ENCODE measurements at regions not wholly inside any gene's neighbourhood (a gene's known extent, or its start where the extent isn't known, plus 50 kb on each side); places are given as distances from the start of the nearest gene placed in this dataset.

GRCh38 chr21:31599563-31599962 is 59.9 kb upstream of the SOD1 start:
- DNase-seq = no peak
- no peaks in the 10 kb centered on the region for H3K36me3 ChIP-seq (ENCODE audit: low read depth, missing control alignments)
- WGBS, 2 donors = 86 to 97% methylated on average over 5 of the region's 5 CpGs
- H3K27me3 ChIP-seq = no peaks in the 10 kb centered on the region
- no peak overlapping the region for H3K27ac ChIP-seq
- no peak overlapping the region for H3K4me3 ChIP-seq
- no peaks in the 10 kb centered on the region for H3K4me1 ChIP-seq
- intact Hi-C loops (cut with DNase I; ENCODE audit: low total_unique reads) = no loop called here
- no peak for TF ChIP-seq POLR2A (IDR thresholded peaks at IDR 0.05)
- TF ChIP-seq CTCF (IDR thresholded peaks at IDR 0.05) = no peak
- H3K9me3 ChIP-seq = no peaks in the 10 kb centered on the region

GRCh38 chr21:31599013-31599412 is 60.5 kb upstream of the SOD1 start:
- Histone ChIP-seq H3K9me3 (no peaks in the 10 kb centered on the region), H3K27ac (no peak overlapping the region), H3K36me3 (ENCODE audit: low read depth, missing control alignments) (no peaks in the 10 kb centered on the region), H3K4me1 (no peaks in the 10 kb centered on the region), H3K4me3 (no peak overlapping the region), H3K27me3 (no peaks in the 10 kb centered on the region)
- no peak for DNase-seq
- intact Hi-C loops (cut with DNase I; ENCODE audit: low total_unique reads) = no loop called here
- no peak for TF ChIP-seq CTCF (IDR thresholded peaks at IDR 0.05)
- no peak for TF ChIP-seq POLR2A (IDR thresholded peaks at IDR 0.05)
- 61 to 75% methylated on average over 3 of the region's 3 CpGs for WGBS, 2 donors

GRCh38 chr21:31597683-31598082 is 61.8 kb upstream of the SOD1 start:
- WGBS, 2 donors = 65 to 86% methylated on average over 8 to 14 of the region's 14 CpGs
- TF ChIP-seq CTCF (IDR thresholded peaks at IDR 0.05) (no peak), POLR2A (IDR thresholded peaks at IDR 0.05) (no peak)
- H3K9me3 ChIP-seq = no peaks in the 10 kb centered on the region

GRCh38 chr21:31596055-31596454 is 63.4 kb upstream of the SOD1 start:
- Histone ChIP-seq H3K4me3 (no peak overlapping the region), H3K27ac (no peak overlapping the region), H3K27me3 (no peaks in the 10 kb centered on the region), H3K36me3 (ENCODE audit: low read depth, missing control alignments) (no peaks in the 10 kb centered on the region), H3K9me3 (no peaks in the 10 kb centered on the region), H3K4me1 (no peaks in the 10 kb centered on the region)
- intact Hi-C loops (cut with DNase I; ENCODE audit: low total_unique reads) = no loop called here
- no peak for DNase-seq
- WGBS, 2 donors = 96 to 98% methylated on average over 8 of the region's 8 CpGs
- TF ChIP-seq CTCF (IDR thresholded peaks at IDR 0.05) = no peak
- TF ChIP-seq POLR2A (IDR thresholded peaks at IDR 0.05) = no peak

More at GRCh38 chr21:31597683-31598082, 61.8 kb upstream of the SOD1 start:
- Histone ChIP-seq H3K27ac (no peak overlapping the region), H3K4me1 (no peaks in the 10 kb centered on the region), H3K27me3 (no peaks in the 10 kb centered on the region), H3K36me3 (ENCODE audit: low read depth, missing control alignments) (no peaks in the 10 kb centered on the region), H3K4me3 (peak overlapping the region; percentile 12 to 15)
- peak; percentile 40 for DNase-seq
- intact Hi-C loops (cut with DNase I; ENCODE audit: low total_unique reads) = no loop called here

- intact Hi-C loops (cut with DNase I; ENCODE audit: low total_unique reads) = no loop called here
- Histone ChIP-seq H3K27me3 (no peaks in the 10 kb centered on the region), H3K27ac (no peak overlapping the region), H3K4me1 (no peaks in the 10 kb centered on the region), H3K9me3 (no peaks in the 10 kb centered on the region), H3K36me3 (ENCODE audit: low read depth, missing control alignments) (no peaks in the 10 kb centered on the region), H3K4me3 (no peak overlapping the region)
- no peak for DNase-seq
- WGBS, 2 donors = 88 to 93% methylated on average over 5 to 6 of the region's 6 CpGs
- TF ChIP-seq POLR2A (IDR thresholded peaks at IDR 0.05) = no peak
- TF ChIP-seq CTCF (IDR thresholded peaks at IDR 0.05) = no peak
Measured at GRCh38 chr21:31594726-31595125, 64.8 kb upstream of the SOD1 start.
